Endothelial cell of umbilical vein (primary cell): ENCODE measurements at regions not wholly inside any gene's neighbourhood (a gene's known extent, or its start where the extent isn't known, plus 50 kb on each side); places are given as distances from the start of the nearest gene placed in this dataset.

Experiments
- BruUV-seq: library from RNA; stranded (reverse); fragments of 400-500 nt; replicated peaks from 2 replicates; lab custom pipeline; 2021; lab: Mats Ljungman, UMichigan
- CTCF ChIA-PET: fragments of 300-600, 350-600 bp; sonication (Branson Sonifier 250); formaldehyde crosslinking; loops from one replicate; lab custom pipeline; 2021; ENCODE audit warnings: antibody characterized with exemption, inconsistent platforms; lab: Charles Lee
- POLR2A ChIA-PET: fragments of 300-600, 350-600 bp; sonication (Branson Sonifier 250); formaldehyde crosslinking; loops from one replicate; lab custom pipeline; 2021; ENCODE audit warnings: antibody characterized with exemption, inconsistent platforms; lab: Charles Lee
- DNase-seq: peaks from one replicate; pipeline ENCODE4 v3.0.0-alpha.2; 2011; ENCODE audit warnings: low read depth, low spot score
- FAIRE-seq: peaks from 2 replicates; lab custom pipeline; 2011; peaks lifted over from hg19 to GRCh38; lab: Jason Lieb, UNC
- H2AFZ ChIP-seq: 2 replicates; pipeline ENCODE4 v1.6.0; 2012; ENCODE audit warnings: low read depth, low read length, control low read depth, inconsistent platforms
- H3K27ac ChIP-seq: 2 replicates; pipeline ENCODE4 v1.5.1; 2011; ENCODE audit warnings: low read depth, mild to moderate bottlenecking, control low read depth, low read length, moderate library complexity; ENCODE audit not compliant: insufficient read depth
- H3K27me3 ChIP-seq, 2 experiments: 2 replicates each; pipeline versions ENCODE4 v1.6.0 to v1.6.1; 2011; ENCODE audit warnings: low read length in 2 of 2, mixed read lengths in 1 of 2; ENCODE audit not compliant: control insufficient read depth in 2 of 2, insufficient read depth in 2 of 2
- H3K36me3 ChIP-seq, 2 experiments: 2 replicates in 1 of 2; 3 replicates in 1 of 2; pipeline ENCODE4 v1.5.1; 2011; ENCODE audit warnings: low read length in 2 of 2, mild to moderate bottlenecking in 1 of 2, moderate library complexity in 1 of 2; ENCODE audit not compliant: control insufficient read depth in 2 of 2, insufficient read depth in 2 of 2; ENCODE audit errors: extremely low read depth in 1 of 2
- H3K4me1 ChIP-seq: 3 replicates; pipeline ENCODE4 v1.5.1; 2011; ENCODE audit warnings: mild to moderate bottlenecking, low read length; ENCODE audit not compliant: control insufficient read depth, insufficient read depth; ENCODE audit errors: extremely low read depth
- H3K4me2 ChIP-seq: 2 replicates; pipeline ENCODE4 v1.6.1; 2011; ENCODE audit warnings: low read length, control low read depth, mixed read lengths; ENCODE audit not compliant: insufficient read depth
- H3K4me3 ChIP-seq, 3 experiments: fragments of 200-600 bp in 1 of 3; sonication (generic), shearing (Covaris generic) in 1 of 3; replicated peaks in 1 of 3; 2 replicates each; pipeline ENCODE4 v1.5.1; 2011 to 2016; ENCODE audit warnings: control low read depth in 3 of 3, low read length in 3 of 3, mild to moderate bottlenecking in 2 of 3, inconsistent platforms in 1 of 3, low read depth in 1 of 3, moderate library complexity in 1 of 3; ENCODE audit not compliant: insufficient read depth in 1 of 3
- H3K79me2 ChIP-seq: 2 replicates; pipeline ENCODE4 v1.6.0; 2012; ENCODE audit warnings: low read length, inconsistent platforms; ENCODE audit not compliant: control insufficient read depth, insufficient read depth
- H3K9ac ChIP-seq: replicated peaks from 2 replicates; pipeline ENCODE3; 2011; ENCODE audit warnings: low read length, control low read depth; ENCODE audit not compliant: insufficient read depth; ENCODE audit errors: extremely low read depth
- H3K9me1 ChIP-seq: replicated peaks from 3 replicates; pipeline ENCODE4 v1.6.0; 2011; ENCODE audit warnings: mild to moderate bottlenecking, low read length; ENCODE audit not compliant: control insufficient read depth, insufficient read depth; ENCODE audit errors: extremely low read depth
- H3K9me3 ChIP-seq: replicated peaks from 2 replicates; pipeline ENCODE4 v1.5.1; 2012; ENCODE audit warnings: low read length, inconsistent platforms; ENCODE audit not compliant: control insufficient read depth, insufficient read depth
- H4K20me1 ChIP-seq: replicated peaks from 2 replicates; pipeline ENCODE3; 2011; ENCODE audit warnings: mild to moderate bottlenecking, low read length; ENCODE audit not compliant: control insufficient read depth, insufficient read depth; ENCODE audit errors: extremely low read depth
- CTCF ChIP-seq, 2 donors: IDR thresholded peaks; 1 replicate in 1 of 2; 2 replicates in 1 of 2; pipeline ENCODE4 v1.5.1; 2011; ENCODE audit warnings: low read length in 2 of 2, mild to moderate bottlenecking in 2 of 2, moderate library complexity in 2 of 2, control low read depth in 1 of 2, inconsistent platforms in 1 of 2, low read depth in 1 of 2; ENCODE audit not compliant: insufficient read depth in 1 of 2; ENCODE audit errors: extremely low read depth in 1 of 2
- FOS ChIP-seq: IDR thresholded peaks from 2 replicates; pipeline ENCODE4 v1.6.1; 2011; ENCODE audit warnings: mild to moderate bottlenecking, low read length, moderate library complexity, borderline replicate concordance; ENCODE audit not compliant: insufficient read depth
- GATA2 ChIP-seq: IDR thresholded peaks from 2 replicates; pipeline ENCODE4 v1.7.0; 2011; ENCODE audit warnings: low read depth, mild to moderate bottlenecking, moderate library complexity, mixed read lengths, low read length; ENCODE audit not compliant: insufficient read length, insufficient read depth
- JUN ChIP-seq: IDR thresholded peaks from 2 replicates; pipeline ENCODE4 v1.6.1; 2011; ENCODE audit warnings: borderline replicate concordance, low read depth; ENCODE audit not compliant: insufficient read length, insufficient read depth
- MAX ChIP-seq: IDR thresholded peaks from 2 replicates; pipeline ENCODE4 v1.6.1; 2011; ENCODE audit not compliant: insufficient read depth, insufficient read length
- MYC ChIP-seq: IDR thresholded peaks from one replicate; pipeline ENCODE4 v1.6.1; 2011; ENCODE audit warnings: mild to moderate bottlenecking, low read depth, low read length
- POLR2A ChIP-seq: IDR thresholded peaks from 2 replicates; pipeline ENCODE4 v1.6.1; 2012; ENCODE audit warnings: low read depth, mild to moderate bottlenecking, control low read depth, low read length
- dilution Hi-C: fragments of 300-500 bp; cut with MboI; formaldehyde crosslinking; loops from one replicate; pipeline ENCODE4 v1.15.0; 2019; ENCODE audit warnings: low sequenced_read_pairs; ENCODE audit not compliant: extremely low pct_ligation_motif_present
- intact Hi-C: fragments of 100-400 bp; cut with micrococcal nuclease; formaldehyde crosslinking; loops from one replicate; pipeline ENCODE4 v1.10.0; 2022

- intact Hi-C loops: no loop called here
- CTCF ChIA-PET: no interaction called here
Measured at GRCh38 chr7:68207676-68208075, 1211.0 kb downstream of the TYW1 start.

GRCh38 chr7:68209486-68209885 lies 1212.9 kb downstream of the TYW1 start:
- Histone ChIP-seq H3K9ac (no peak overlapping the region), H3K4me1 (no peaks in the 10 kb centered on the region), H3K27ac (no peak overlapping the region), H3K9me3 (peaks cover 1% of the 10 kb centered on the region), H2AFZ (no peak overlapping the region), H3K4me3 (no peak overlapping the region), H4K20me1 (no peaks in the 10 kb centered on the region), H3K79me2 (no peaks in the 10 kb centered on the region), H3K27me3 (no peaks in the 10 kb centered on the region), H3K36me3 (no peaks in the 10 kb centered on the region), H3K4me2 (no peak overlapping the region), H3K9me1 (no peaks in the 10 kb centered on the region)
- dilution Hi-C loops (no loop called here), intact Hi-C loops (no loop called here)
- BruUV-seq: no TSS peak
- CTCF ChIA-PET: no interaction called here
- TF ChIP-seq CTCF (IDR thresholded peaks at IDR 0.05; ENCODE audit: extremely low read depth in 1 of 2, insufficient read depth in 1 of 2, low read depth in 1 of 2, low read length in 2 of 2) (no peak), MAX (no peak), MYC (no peak), JUN (no peak), FOS (no peak)
- no peak for DNase-seq
- POLR2A ChIA-PET: no interaction called here
- no peak for FAIRE-seq

More at GRCh38 chr7:68207676-68208075, 1211.0 kb downstream of the TYW1 start:
- H3K27me3 ChIP-seq: no peaks in the 10 kb centered on the region
- no peak overlapping the region for H2AFZ ChIP-seq
- no peaks in the 10 kb centered on the region for H3K36me3 ChIP-seq
- no peak for TF ChIP-seq POLR2A
- TF ChIP-seq JUN: no peak
- TF ChIP-seq MAX: no peak
- no peak for TF ChIP-seq GATA2
- dilution Hi-C loops: no loop called here
- H3K4me3 ChIP-seq: no peak overlapping the region
- no peaks in the 10 kb centered on the region for H3K79me2 ChIP-seq
- peaks cover 1% of the 10 kb centered on the region for H3K9me3 ChIP-seq
- BruUV-seq: no TSS peak
- no peak for FAIRE-seq
- H3K9ac ChIP-seq: no peak overlapping the region
- no peak overlapping the region for H3K4me2 ChIP-seq
- no peaks in the 10 kb centered on the region for H4K20me1 ChIP-seq
- no peak for DNase-seq
- no peak overlapping the region for H3K27ac ChIP-seq
- H3K9me1 ChIP-seq: no peaks in the 10 kb centered on the region
- POLR2A ChIA-PET: no interaction called here
- H3K4me1 ChIP-seq: no peaks in the 10 kb centered on the region
